ENCODE measurements at regions not wholly inside any gene's neighbourhood (a gene's known extent, or its start where the extent isn't known, plus 50 kb on each side); places are given as distances from the start of the nearest gene placed in this dataset.

GRCh38 chrX:5417381-5417780, 811.3 kb downstream of the NLGN4X start:
- no peak for TF ChIP-seq CTCF (IDR thresholded peaks at IDR 0.05 in 2 of 3, conservative IDR thresholded peaks at IDR 0.05 in 1 of 3; ENCODE audit: control insufficient read depth in 2 of 3, extremely low read depth in 1 of 3, insufficient read depth in 1 of 3, low read depth in 3 of 3, low read length in 3 of 3)
- no peak for TF ChIP-seq POLR2AphosphoS5 (IDR thresholded peaks at IDR 0.05; ENCODE audit: low read length)
- no peak for TF ChIP-seq HDAC2 (IDR thresholded peaks at IDR 0.05)
- no peak for TF ChIP-seq PAX8 (IDR thresholded peaks at IDR 0.05)
- no peak for TF ChIP-seq MEF2A (IDR thresholded peaks at IDR 0.05; ENCODE audit: insufficient read depth, low read depth, low read length)
- TF ChIP-seq ATF2 (IDR thresholded peaks at IDR 0.05; ENCODE audit: low read length), result no peak
- no peak for TF ChIP-seq ZNF207 (IDR thresholded peaks at IDR 0.05; ENCODE audit: borderline replicate concordance)

Measured in GM12878 (cell line).